ENCODE measurements at regions not wholly inside any gene's neighbourhood (a gene's known extent, or its start where the extent isn't known, plus 50 kb on each side); places are given as distances from the start of the nearest gene placed in this dataset.

DNA sequence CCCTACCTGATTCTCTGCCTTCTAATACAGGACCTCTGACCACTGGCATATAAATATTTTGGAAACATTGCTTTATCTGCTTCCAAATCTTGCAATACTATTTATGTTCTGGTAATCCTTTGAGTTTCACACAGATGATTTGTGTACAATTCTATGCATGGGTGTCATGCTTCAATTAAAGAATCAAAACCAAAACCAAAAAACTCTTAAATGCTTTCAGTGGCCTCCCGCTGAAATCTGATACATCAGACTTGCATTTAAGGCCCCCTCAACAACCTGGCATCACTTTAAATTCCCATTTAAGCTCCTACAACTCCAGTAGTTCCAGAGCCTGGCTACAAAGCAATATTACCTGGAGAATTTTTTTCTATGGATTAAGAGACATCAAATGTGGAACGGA is 221.7 kb upstream of the NAV3 start:
- POLR2A ChIA-PET, result no interaction called here
- TF ChIP-seq TFCP2L1 (CRISPR knock-in tag; IDR thresholded peaks at IDR 0.05), result no peak
- no peak for TF ChIP-seq JUNB (IDR thresholded peaks at IDR 0.05)
- TF ChIP-seq, protein P1, sequence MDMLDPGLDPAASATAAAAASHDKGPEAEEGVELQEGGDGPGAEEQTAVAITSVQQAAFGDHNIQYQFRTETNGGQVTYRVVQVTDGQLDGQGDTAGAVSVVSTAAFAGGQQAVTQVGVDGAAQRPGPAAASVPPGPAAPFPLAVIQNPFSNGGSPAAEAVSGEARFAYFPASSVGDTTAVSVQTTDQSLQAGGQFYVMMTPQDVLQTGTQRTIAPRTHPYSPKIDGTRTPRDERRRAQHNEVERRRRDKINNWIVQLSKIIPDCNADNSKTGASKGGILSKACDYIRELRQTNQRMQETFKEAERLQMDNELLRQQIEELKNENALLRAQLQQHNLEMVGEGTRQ (IDR thresholded peaks at IDR 0.05), result no peak
- TF ChIP-seq NFE2L2 (conservative IDR thresholded peaks at IDR 0.05; ENCODE audit: low read length), result no peak
- TF ChIP-seq CBX8 (IDR thresholded peaks at IDR 0.05), result no peak
- no peak for TF ChIP-seq GATA3 (IDR thresholded peaks at IDR 0.05; ENCODE audit: borderline replicate concordance)
- no peak for TF ChIP-seq NPAS2 (CRISPR knock-in tag; IDR thresholded peaks at IDR 0.05; ENCODE audit: borderline replicate concordance)
- TF ChIP-seq MAFK (IDR thresholded peaks at IDR 0.05; ENCODE audit: partially characterized antibody), result no peak
- no peak for TF ChIP-seq KDM5A (IDR thresholded peaks at IDR 0.05)
- no peak for TF ChIP-seq EHF (CRISPR knock-in tag; IDR thresholded peaks at IDR 0.05)
- TF ChIP-seq MYC (IDR thresholded peaks at IDR 0.05; ENCODE audit: borderline replicate concordance, low read length), result no peak
- TF ChIP-seq ZNF302 (CRISPR knock-in tag; IDR thresholded peaks at IDR 0.05), result no peak
- TF ChIP-seq HOXB5 (CRISPR knock-in tag; IDR thresholded peaks at IDR 0.05), result no peak
- TF ChIP-seq SMC3 (IDR thresholded peaks at IDR 0.05), result no peak
- TF ChIP-seq, protein P2, sequence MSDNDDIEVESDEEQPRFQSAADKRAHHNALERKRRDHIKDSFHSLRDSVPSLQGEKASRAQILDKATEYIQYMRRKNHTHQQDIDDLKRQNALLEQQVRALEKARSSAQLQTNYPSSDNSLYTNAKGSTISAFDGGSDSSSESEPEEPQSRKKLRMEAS (IDR thresholded peaks at IDR 0.05), result no peak
- TF ChIP-seq HOXA7 (CRISPR knock-in tag; IDR thresholded peaks at IDR 0.05), result no peak
- no peak for TF ChIP-seq SREBF2 (IDR thresholded peaks at IDR 0.05)
- TF ChIP-seq FOSB (CRISPR knock-in tag; IDR thresholded peaks at IDR 0.05), result no peak
- CTCF ChIA-PET, result no interaction called here
- Histone ChIP-seq H3K9me3 (no peaks in the 10 kb centered on the region), H3K27ac (no peak overlapping the region), H3K4me2 (no peak overlapping the region), H3K4me1 (no peaks in the 10 kb centered on the region), H3K4me3 (no peak overlapping the region)
- 32% methylated on average over 2 of the region's 2 CpGs for WGBS (ENCODE audit: missing lambda C conversion rate)
- no peak for FAIRE-seq
- no peak for ATAC-seq
- no peak for DNase-seq (ENCODE audit: low read depth in 1 of 2, low spot score in 1 of 2)

DNA sequence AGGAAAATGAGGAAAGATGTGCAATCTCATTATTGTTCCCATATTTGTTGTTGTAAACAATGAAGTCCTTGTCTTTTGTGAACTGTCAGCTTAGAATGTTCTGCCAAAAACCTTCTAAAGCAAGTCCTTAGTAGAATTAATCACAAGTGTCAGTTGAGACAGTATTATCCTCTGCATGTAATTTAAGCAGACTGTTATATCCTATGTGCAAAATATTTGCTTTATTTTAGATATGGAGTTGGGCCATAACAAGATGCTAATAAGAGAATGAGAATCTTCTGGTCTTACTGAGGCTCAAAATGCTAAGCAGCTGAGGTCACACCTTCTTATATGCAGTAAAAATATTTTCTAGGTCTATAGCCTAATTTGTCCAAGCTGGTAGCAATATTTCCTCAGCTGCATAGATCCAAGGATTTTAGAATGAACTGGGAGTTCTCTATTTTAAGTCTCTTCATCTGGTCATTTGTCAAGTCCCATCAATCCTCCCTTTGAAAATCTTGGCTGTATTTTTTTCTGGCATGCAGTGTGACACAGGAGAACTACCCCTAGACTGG is 222.3 kb upstream of the NAV3 start:
- Histone ChIP-seq H3K4me2 (no peak overlapping the region), H3K9me3 (no peaks in the 10 kb centered on the region), H3K4me3 (no peak overlapping the region), H3K4me1 (no peaks in the 10 kb centered on the region), H3K27ac (no peak overlapping the region)
- no peak for ATAC-seq
- no peak for DNase-seq (ENCODE audit: low read depth in 1 of 2, low spot score in 1 of 2)
- CTCF ChIA-PET, result no interaction called here
- POLR2A ChIA-PET, result no interaction called here
- no peak for FAIRE-seq
- TF ChIP-seq KDM1A (IDR thresholded peaks at IDR 0.05; ENCODE audit: low read depth) (no peak), CHD2 (IDR thresholded peaks at IDR 0.05; ENCODE audit: low read length, partially characterized antibody) (no peak), CBX2 (IDR thresholded peaks at IDR 0.05; ENCODE audit: borderline replicate concordance, low read depth) (no peak), MAFK (IDR thresholded peaks at IDR 0.05; ENCODE audit: partially characterized antibody) (no peak), ESRRA (IDR thresholded peaks at IDR 0.05; ENCODE audit: borderline replicate concordance, low read length) (no peak), CEBPB (IDR thresholded peaks at IDR 0.05) (no peak), HEYL (CRISPR knock-in tag; IDR thresholded peaks at IDR 0.05) (no peak), ZSCAN20 (CRISPR knock-in tag; IDR thresholded peaks at IDR 0.05) (no peak), SMC3 (IDR thresholded peaks at IDR 0.05) (no peak), EHF (CRISPR knock-in tag; IDR thresholded peaks at IDR 0.05) (no peak), MAZ (IDR thresholded peaks at IDR 0.05; ENCODE audit: borderline replicate concordance, low read depth, low read length) (no peak), HOXB13 (CRISPR knock-in tag; IDR thresholded peaks at IDR 0.05; ENCODE audit: low read depth) (no peak), CBX8 (IDR thresholded peaks at IDR 0.05) (no peak), RAD21 (conservative IDR thresholded peaks at IDR 0.05 in 1 of 2, IDR thresholded peaks at IDR 0.05 in 1 of 2) (no peak)
- TF ChIP-seq, protein P3, sequence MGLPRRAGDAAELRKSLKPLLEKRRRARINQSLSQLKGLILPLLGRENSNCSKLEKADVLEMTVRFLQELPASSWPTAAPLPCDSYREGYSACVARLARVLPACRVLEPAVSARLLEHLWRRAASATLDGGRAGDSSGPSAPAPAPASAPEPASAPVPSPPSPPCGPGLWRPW (IDR thresholded peaks at IDR 0.05), result no peak

All from A549 (cell line).